GM19452 (cell line): ENCODE measurements at regions not wholly inside any gene's neighbourhood (a gene's known extent, or its start where the extent isn't known, plus 50 kb on each side); places are given as distances from the start of the nearest gene placed in this dataset.
"Not testable (repeated sequence)": the region's sequence is repeated elsewhere in the genome, so short reads cannot be mapped to it uniquely, and the experiment has no call there.

Experiments
- ATAC-seq: cut with Tn5 transposase; IDR thresholded peaks from one replicate; pipeline ENCODE4 v1.9.1; 2021; ENCODE audit not compliant: unreplicated experiment

GRCh38 chr21:32823296-32823695, 51.7 kb upstream of the PAXBP1 start:
- not testable (repeated sequence) for ATAC-seq

GRCh38 chr21:32824950-32825349, 53.4 kb upstream of the PAXBP1 start:
- no peak for ATAC-seq

GRCh38 chr21:32826329-32827167, 55.0 kb upstream of the PAXBP1 start:
- no peak for ATAC-seq

GRCh38 chr21:32828908-32829307, 57.4 kb upstream of the PAXBP1 start:
- ATAC-seq: no peak

GRCh38 chr21:32829504-32829903, 57.9 kb upstream of the PAXBP1 start:
- no peak for ATAC-seq

GRCh38 chr21:32831779-32832178, 60.2 kb upstream of the PAXBP1 start:
- ATAC-seq: not testable (repeated sequence)

GRCh38 chr21:32834211-32834915, 62.8 kb upstream of the PAXBP1 start:
- no peak for ATAC-seq

GRCh38 chr21:32834916-32835235, 63.3 kb upstream of the PAXBP1 start:
- ATAC-seq: no peak

- no peak for ATAC-seq
Measured at GRCh38 chr21:32842146-32842545, 70.6 kb upstream of the PAXBP1 start.

- ATAC-seq: no peak
Measured at GRCh38 chr21:32843561-32843960, 72.0 kb upstream of the PAXBP1 start.

- no peak for ATAC-seq
Measured at GRCh38 chr21:32844076-32844475, 72.5 kb upstream of the PAXBP1 start.

GRCh38 chr21:32844653-32845436, 73.3 kb upstream of the PAXBP1 start:
- no peak for ATAC-seq

- ATAC-seq: no peak
Measured at GRCh38 chr21:32858628-32859027, 87.1 kb upstream of the PAXBP1 start.

- no peak for ATAC-seq
Measured at GRCh38 chr21:32860399-32860798, 88.8 kb upstream of the PAXBP1 start.

- no peak for ATAC-seq
Measured at GRCh38 chr21:32861866-32862265, 90.3 kb upstream of the PAXBP1 start.

- no peak for ATAC-seq
Measured at GRCh38 chr21:32867597-32867996, 96.0 kb upstream of the PAXBP1 start.

- no peak for ATAC-seq
Measured at GRCh38 chr21:32868631-32869454, 97.3 kb upstream of the PAXBP1 start.

- ATAC-seq: no peak
Measured at GRCh38 chr21:32869459-32869858, 97.9 kb upstream of the PAXBP1 start.

GRCh38 chr21:32876426-32876825, 104.9 kb upstream of the PAXBP1 start:
- no peak for ATAC-seq

- ATAC-seq: not testable (repeated sequence)
Measured at GRCh38 chr21:32877888-32878287, 106.3 kb upstream of the PAXBP1 start.

GRCh38 chr21:32878661-32879060, 107.1 kb upstream of the PAXBP1 start:
- no peak for ATAC-seq
